GM23338 (cell line): ENCODE measurements at regions not wholly inside any gene's neighbourhood (a gene's known extent, or its start where the extent isn't known, plus 50 kb on each side); places are given as distances from the start of the nearest gene placed in this dataset.

Experiments
- CREB1 ChIP-seq: fragments of 250-450 bp; sonication (Bioruptor Pico); IDR thresholded peaks from 2 replicates; pipeline ENCODE4 v1.5.0; 2020; ENCODE audit warnings: low read depth, mild to moderate bottlenecking, moderate library complexity
- CTCF ChIP-seq, 2 experiments: fragments of 200-600 bp in 1 of 2; sonication (generic) in 1 of 2; conservative IDR thresholded peaks; 2 replicates each; pipeline versions ENCODE4 v1.5.1 to v1.6.1; 2016 to 2017; ENCODE audit warnings: antibody characterized with exemption in 2 of 2, low read depth in 2 of 2, mild to moderate bottlenecking in 2 of 2, moderate library complexity in 1 of 2
- EZH2 ChIP-seq: fragments of 200-600 bp; sonication (generic); IDR thresholded peaks from one replicate; pipeline ENCODE4 v1.8.0; 2017; ENCODE audit warnings: antibody characterized with exemption, mild to moderate bottlenecking, low read depth; ENCODE audit not compliant: unreplicated experiment
- EZH2phosphoT487 ChIP-seq: fragments of 200-600 bp; sonication (generic); IDR thresholded peaks from one replicate; pipeline ENCODE4 v1.8.1; 2018; ENCODE audit warnings: antibody characterized with exemption; ENCODE audit not compliant: unreplicated experiment
- JUNB ChIP-seq: IDR thresholded peaks from one replicate; pipeline ENCODE4 v1.6.1; 2016; ENCODE audit warnings: antibody characterized with exemption; ENCODE audit not compliant: unreplicated experiment
- NANOG ChIP-seq: IDR thresholded peaks from 2 replicates; pipeline ENCODE4 v1.6.1; 2016; ENCODE audit warnings: antibody characterized with exemption, borderline replicate concordance
- POLR2AphosphoS5 ChIP-seq: IDR thresholded peaks from 2 replicates; pipeline ENCODE4 v1.6.1; 2016; ENCODE audit warnings: antibody characterized with exemption, low read depth
- REST ChIP-seq: IDR thresholded peaks from one replicate; pipeline ENCODE4 v1.6.1; 2018; ENCODE audit warnings: antibody characterized with exemption; ENCODE audit not compliant: unreplicated experiment
- STAT1 ChIP-seq: IDR thresholded peaks from one replicate; pipeline ENCODE4 v1.6.1; 2016; ENCODE audit warnings: antibody characterized with exemption; ENCODE audit not compliant: unreplicated experiment
- ZNF331 ChIP-seq: fragments of 250-450 bp; sonication (Bioruptor Pico); IDR thresholded peaks from 2 replicates; pipeline ENCODE4 v1.5.0; 2020; ENCODE audit warnings: low read depth, mild to moderate bottlenecking, moderate library complexity

DNA sequence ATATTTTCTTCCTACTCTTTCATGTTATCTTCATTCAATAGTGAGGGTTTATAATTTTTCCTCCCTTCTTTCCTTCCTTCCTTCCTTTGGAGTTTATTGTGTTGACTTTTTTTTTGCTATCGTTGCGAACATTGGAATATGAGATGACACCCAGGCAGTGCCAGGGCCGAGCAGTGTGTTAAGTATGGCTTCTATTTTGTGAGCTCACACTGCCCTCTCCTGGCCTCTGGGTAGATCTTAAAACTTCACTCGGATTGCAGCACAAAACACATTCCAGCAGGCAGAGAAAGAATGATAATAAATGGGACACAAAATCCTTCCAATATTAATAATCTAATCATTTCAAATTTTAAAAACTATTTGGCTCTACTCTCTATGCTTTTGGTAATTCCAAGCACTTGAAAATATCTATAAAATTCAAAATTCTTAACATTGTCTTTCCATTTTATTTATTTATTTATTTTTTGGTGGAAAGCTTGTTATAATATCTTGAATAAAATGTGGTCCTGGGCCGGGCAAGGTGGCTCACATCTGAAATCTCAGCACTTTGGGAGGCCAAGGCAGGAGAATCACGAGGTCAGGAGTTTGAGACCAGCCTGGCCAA lies 147.4 kb upstream of the OLIG3 start:
- peak; percentile 85 to 87 for TF ChIP-seq CTCF (conservative IDR thresholded peaks at IDR 0.05; ENCODE audit: low read depth in 2 of 2)
- no peak for TF ChIP-seq EZH2
- TF ChIP-seq REST, result no peak
- no peak for TF ChIP-seq CREB1
- TF ChIP-seq JUNB, result no peak
- TF ChIP-seq POLR2AphosphoS5, result no peak
- TF ChIP-seq EZH2phosphoT487, result no peak
- TF ChIP-seq NANOG, result no peak
- no peak for TF ChIP-seq STAT1
- no peak for TF ChIP-seq ZNF331
